ENCODE measurements at regions not wholly inside any gene's neighbourhood (a gene's known extent, or its start where the extent isn't known, plus 50 kb on each side); places are given as distances from the start of the nearest gene placed in this dataset.
"Not testable (repeated sequence)": the region's sequence is repeated elsewhere in the genome, so short reads cannot be mapped to it uniquely, and the experiment has no call there.

DNA sequence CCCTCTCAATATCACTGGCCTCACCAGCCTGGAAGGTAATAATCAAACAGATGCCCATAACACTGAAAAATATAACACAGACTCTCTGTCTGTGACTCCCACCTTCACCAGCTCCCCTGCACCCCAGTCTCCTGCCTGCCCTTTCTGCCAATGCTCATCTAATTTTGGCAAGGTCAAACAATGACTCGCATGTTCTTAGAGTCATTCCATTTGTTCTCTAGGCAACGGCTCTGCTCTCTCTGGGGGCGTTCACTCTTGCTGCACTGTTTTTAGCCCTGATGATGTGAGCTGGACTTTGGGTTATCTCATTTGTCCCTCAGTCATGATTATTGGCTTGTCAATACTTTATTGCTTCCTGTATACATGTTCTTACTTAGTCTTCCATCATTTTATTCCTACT is 691.8 kb downstream of the FLRT2 start:
- DNase-seq (ENCODE audit: low read depth), result no peak

DNA sequence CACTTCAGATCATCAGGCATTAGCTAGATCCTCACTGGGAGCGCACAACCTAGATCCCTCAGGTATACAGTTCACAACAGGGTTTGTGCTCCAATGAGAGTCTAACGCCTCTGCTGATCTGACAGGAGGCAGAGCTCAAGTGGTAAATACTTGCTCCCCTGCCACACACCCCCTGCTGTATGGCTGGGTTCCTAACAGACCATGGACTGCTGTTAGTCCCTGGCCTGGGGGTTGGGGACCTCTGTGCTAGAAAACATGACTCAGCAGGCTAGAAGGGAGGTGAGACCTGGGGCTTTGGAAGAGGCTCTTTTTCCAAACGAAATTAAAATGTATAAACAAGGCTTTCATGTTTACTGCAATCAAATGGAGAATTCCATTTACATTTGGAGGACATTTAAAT is 691.1 kb downstream of the FLRT2 start:
- peak; percentile 19 for DNase-seq (ENCODE audit: low read depth)

- DNase-seq (ENCODE audit: low read depth), result no peak
These were observed 687.6 kb downstream of the FLRT2 start for GRCh38 chr14:86217523-86217922.

GRCh38 chr14:86203843-86204242 is 673.9 kb downstream of the FLRT2 start:
- no peak for DNase-seq (ENCODE audit: low read depth)

- no peak for DNase-seq (ENCODE audit: low read depth)
These were observed 666.5 kb downstream of the FLRT2 start for GRCh38 chr14:86196471-86196870.

- no peak for DNase-seq (ENCODE audit: low read depth)
These were observed 663.8 kb downstream of the FLRT2 start for GRCh38 chr14:86193756-86194155.

DNA sequence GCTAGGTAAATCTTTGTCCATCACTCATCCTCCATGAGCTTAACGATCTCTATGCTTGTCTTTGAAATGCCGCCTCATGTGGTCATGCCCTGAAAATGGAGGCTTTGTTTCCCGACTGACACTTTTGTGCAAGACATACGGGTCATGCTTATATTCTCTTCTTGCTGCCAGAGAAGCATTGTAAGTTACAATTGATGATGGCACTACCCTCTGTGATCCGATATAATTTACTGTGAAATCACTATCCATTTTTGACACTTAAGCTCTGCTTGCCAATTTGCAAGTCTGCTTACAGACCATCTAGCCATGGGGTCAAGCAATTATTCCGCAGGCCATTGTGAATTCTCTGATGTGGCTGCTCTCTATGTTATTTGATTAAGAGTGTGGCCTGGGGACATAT is 650.0 kb downstream of the FLRT2 start:
- no peak for DNase-seq (ENCODE audit: low read depth)

GRCh38 chr14:86168371-86168770 is 638.4 kb downstream of the FLRT2 start:
- no peak for DNase-seq (ENCODE audit: low read depth)

DNA sequence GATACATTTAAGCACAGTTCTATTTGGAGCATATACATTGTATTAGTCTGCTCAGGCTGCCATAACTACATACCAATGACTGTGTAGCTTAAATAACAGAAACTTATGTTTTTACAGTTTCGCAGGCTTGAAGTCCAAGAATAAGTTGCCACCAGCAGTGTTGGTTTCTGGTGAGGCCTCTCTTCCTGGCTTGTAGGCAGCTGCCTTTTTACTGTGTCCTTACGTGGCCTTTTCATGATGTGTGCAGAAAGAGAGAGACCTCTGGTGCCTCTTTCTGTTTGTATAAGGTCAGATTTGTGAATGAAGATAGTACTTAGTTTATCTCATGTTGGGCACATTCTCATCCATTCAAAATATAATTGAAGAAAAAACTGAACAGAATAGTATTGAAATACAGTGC is 636.6 kb downstream of the FLRT2 start:
- DNase-seq (ENCODE audit: low read depth), result no peak

- DNase-seq (ENCODE audit: low read depth), result no peak
These were observed 623.5 kb downstream of the FLRT2 start for GRCh38 chr14:86153480-86153879.

GRCh38 chr14:86143248-86143647 is 613.3 kb downstream of the FLRT2 start:
- DNase-seq (ENCODE audit: low read depth), result no peak

DNA sequence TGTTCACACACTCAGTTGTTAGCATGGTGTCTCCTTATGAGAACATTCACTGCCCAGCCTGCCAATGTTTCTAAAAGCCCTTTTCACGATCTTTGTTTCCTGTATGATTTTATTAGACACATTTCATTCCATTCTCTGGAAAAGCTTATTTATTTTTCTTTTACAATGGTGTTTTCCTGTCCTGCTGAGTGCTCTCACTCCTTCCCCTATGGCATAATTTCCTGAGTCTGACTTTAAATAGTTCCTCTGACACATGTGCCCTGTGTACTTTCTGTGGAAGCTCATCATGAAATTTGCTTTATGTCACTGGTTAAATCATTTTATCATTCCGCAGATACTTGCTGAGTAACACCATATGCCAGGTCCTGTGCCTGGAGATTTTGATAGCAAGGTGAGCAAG is 612.0 kb downstream of the FLRT2 start:
- no peak for DNase-seq (ENCODE audit: low read depth)

GRCh38 chr14:86129426-86129825 is 599.5 kb downstream of the FLRT2 start:
- no peak for DNase-seq (ENCODE audit: low read depth)

GRCh38 chr14:86124328-86124727 is 594.4 kb downstream of the FLRT2 start:
- DNase-seq (ENCODE audit: low read depth), result no peak

- no peak for DNase-seq (ENCODE audit: low read depth)
These were observed 586.0 kb downstream of the FLRT2 start for GRCh38 chr14:86115972-86116371.

GRCh38 chr14:86110871-86111270 is 580.9 kb downstream of the FLRT2 start:
- not testable (repeated sequence) for DNase-seq (ENCODE audit: low read depth)

DNA sequence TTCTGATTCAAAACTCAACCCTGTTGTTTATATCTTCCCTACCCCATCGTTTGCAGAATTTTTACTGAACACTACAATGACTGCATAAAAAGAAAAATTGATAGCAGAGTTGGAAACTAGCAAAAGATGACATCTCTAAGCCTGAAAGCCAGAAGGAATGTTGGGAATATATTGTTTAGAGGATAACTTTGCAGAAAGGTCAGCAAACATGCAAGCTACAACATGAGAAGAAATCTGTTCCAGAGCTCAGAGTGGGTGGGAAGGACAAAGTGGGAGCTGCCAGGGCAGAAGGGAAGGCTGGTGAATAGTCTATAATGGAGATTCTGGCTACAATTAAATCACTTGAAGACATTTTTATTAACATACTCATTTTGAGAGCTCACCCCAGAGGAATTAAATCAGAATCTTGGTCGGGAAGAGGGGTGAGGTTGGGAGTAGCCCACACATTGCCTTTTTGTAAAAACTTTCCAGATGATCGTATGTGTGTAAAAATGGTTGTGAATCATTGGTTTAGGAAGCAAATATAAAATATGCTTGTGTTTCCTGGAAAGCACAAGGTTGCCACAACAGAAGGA is 574.8 kb downstream of the FLRT2 start:
- DNase-seq (ENCODE audit: low read depth), result no peak

GRCh38 chr14:86094512-86094911 is 564.6 kb downstream of the FLRT2 start:
- DNase-seq (ENCODE audit: low read depth), result no peak

DNA sequence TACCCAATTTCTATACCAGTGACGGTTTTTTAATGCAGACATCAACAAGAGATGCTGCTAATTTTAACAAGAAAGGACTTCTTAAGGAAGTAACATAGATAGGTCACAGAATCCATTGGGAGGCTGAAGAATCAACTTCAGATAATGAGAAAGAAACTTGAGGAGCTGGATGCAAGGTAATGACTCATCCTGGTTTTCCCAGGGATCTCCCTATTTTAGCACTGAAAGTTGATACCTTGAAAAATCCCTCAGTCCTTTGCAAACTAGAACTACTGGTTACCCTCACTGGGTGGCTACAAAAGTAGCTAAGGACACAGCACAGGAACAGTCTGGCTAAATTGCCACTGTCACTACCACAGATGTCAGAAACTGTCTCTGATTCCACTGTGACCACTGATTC is 561.9 kb downstream of the FLRT2 start:
- no peak for DNase-seq (ENCODE audit: low read depth)

DNA sequence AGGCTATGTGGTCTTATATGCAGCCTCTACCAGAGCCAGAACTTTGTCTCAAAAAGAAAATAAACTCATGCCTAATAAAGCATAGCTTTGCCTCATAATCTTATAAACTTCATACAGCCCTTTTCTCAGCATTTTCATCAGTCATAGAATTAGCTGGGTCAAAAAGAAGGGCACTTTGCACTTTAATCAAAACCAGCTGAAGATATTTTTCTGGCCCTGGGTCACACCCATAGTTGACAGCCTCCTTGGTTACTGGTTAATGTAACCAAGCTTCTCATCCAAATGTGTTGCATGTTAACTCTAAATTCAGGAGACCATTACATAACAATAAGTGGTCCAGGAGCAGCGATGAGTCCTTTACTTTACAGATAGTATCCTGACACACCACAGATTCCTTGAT is 558.2 kb downstream of the FLRT2 start:
- DNase-seq (ENCODE audit: low read depth), result no peak

GRCh38 chr14:86087377-86087776 is 557.4 kb downstream of the FLRT2 start:
- DNase-seq (ENCODE audit: low read depth), result no peak

DNA sequence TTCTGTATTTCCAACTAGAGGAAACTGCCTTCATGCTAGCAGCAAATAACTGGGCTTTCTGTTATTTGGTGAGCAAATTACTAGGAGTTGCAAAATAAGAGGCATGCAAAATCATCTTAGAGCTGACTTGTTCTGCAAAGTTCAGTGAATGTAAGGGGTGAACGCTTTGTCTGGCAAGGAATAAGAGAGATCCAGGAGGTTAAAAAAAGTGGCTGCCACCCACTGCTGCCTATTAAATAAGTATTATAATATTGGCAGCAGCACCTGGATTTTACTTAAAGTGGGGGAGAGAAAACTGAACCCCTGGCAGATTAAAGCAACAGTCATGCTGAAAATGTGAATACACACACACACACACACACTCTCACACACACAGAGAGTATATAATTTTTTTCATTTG is 557.0 kb downstream of the FLRT2 start:
- DNase-seq (ENCODE audit: low read depth), result no peak

GRCh38 chr14:86084097-86084496 is 554.2 kb downstream of the FLRT2 start:
- DNase-seq (ENCODE audit: low read depth), result no peak

DNA sequence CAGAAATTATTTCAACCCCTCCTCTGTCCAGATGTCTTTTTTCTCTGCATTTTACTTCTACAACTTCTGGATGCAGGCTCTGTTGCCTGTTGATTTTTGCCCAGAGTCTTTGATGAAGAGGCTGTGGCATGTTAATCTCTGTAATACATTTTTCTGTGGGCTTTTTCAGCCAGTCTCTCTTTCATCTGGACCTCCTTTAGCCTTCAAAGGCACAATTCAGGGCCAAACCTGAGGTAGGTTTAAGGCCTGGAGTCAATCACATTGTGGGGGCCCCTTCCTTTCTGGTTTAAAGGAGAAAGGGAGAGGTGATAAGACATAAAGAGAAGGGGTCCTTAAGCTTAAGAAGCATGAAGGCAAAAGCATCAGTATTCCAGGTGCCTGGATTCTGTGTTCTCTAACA is 553.7 kb downstream of the FLRT2 start:
- DNase-seq (ENCODE audit: low read depth), result no peak

Measured in renal cortical epithelial cell (primary cell).